Central memory CD8-positive, alpha-beta T cell (primary cell): ENCODE measurements at regions not wholly inside any gene's neighbourhood (a gene's known extent, or its start where the extent isn't known, plus 50 kb on each side); places are given as distances from the start of the nearest gene placed in this dataset.

Experiments used
- ATAC-seq: fragments of 150-1000 bp; cut with Tn5 transposase; replicated peaks from 2 replicates; pipeline ENCODE4 v1.10.0; 2022; ENCODE audit warnings: mild to moderate bottlenecking, moderate FRiP score, moderate number of reproducible peaks; ENCODE audit not compliant: poor library complexity, severe bottlenecking; ENCODE audit errors: extremely low read depth
- DNase-seq, 2 donors: peaks; one replicate each; pipeline ENCODE4 v3.0.0; 2021; ENCODE audit warnings: low spot score in 2 of 2
- H3K27ac Mint-ChIP-seq: one replicate; pipeline ENCODE4 v1.8.0; 2022; ENCODE audit warnings: low read depth, mild to moderate bottlenecking, moderate library complexity, mixed read lengths
- H3K27me3 Mint-ChIP-seq: one replicate; pipeline ENCODE4 v1.8.0; 2022; ENCODE audit warnings: mixed read lengths
- H3K36me3 Mint-ChIP-seq: one replicate; pipeline ENCODE4 v1.8.0; 2022; ENCODE audit warnings: mild to moderate bottlenecking, moderate library complexity, mixed read lengths; ENCODE audit not compliant: insufficient read depth
- H3K4me1 Mint-ChIP-seq: one replicate; pipeline ENCODE4 v1.8.0; 2022; ENCODE audit warnings: mixed read lengths
- H3K4me3 Mint-ChIP-seq: one replicate; pipeline ENCODE4 v1.8.0; 2022; ENCODE audit warnings: mild to moderate bottlenecking, moderate library complexity, mixed read lengths
- H3K9me3 Mint-ChIP-seq: one replicate; pipeline ENCODE4 v1.8.0; 2022; ENCODE audit warnings: mixed read lengths

GRCh38 chr5:99315413-99316183 is 386.8 kb upstream of the CHD1 start:
- DNase-seq (no peak), ATAC-seq (no peak)
- no peak overlapping the region for H3K4me3 Mint-ChIP-seq
- no peaks in the 10 kb centered on the region for H3K27me3 Mint-ChIP-seq
- H3K4me1 Mint-ChIP-seq, result peaks cover 5% of the 10 kb centered on the region
- no peak overlapping the region for H3K27ac Mint-ChIP-seq
- H3K9me3 Mint-ChIP-seq, result peaks cover 10% of the 10 kb centered on the region
- no peaks in the 10 kb centered on the region for H3K36me3 Mint-ChIP-seq

DNA sequence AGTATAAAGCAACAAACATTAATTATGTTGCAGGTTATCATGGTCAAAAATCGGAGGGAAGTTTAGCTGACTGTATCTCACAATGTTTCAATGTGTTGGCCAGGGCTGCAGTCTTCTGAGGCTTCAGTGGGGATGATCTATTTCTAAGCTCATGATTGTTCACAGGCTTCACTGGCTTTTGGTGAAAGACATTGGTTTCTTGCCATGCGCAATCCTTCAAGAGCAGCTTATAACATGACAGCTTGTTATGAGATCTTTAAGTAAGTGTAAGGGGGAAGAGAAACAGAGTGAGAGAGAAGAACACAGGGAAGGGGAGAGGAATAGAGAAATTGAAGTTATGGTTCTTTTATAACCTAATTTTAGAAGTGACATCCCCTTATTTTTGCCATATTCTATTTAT is 385.9 kb upstream of the CHD1 start:
- no peaks in the 10 kb centered on the region for H3K36me3 Mint-ChIP-seq

GRCh38 chr5:99308131-99308530 is 379.3 kb upstream of the CHD1 start:
- H3K4me1 Mint-ChIP-seq, result no peaks in the 10 kb centered on the region
- H3K27me3 Mint-ChIP-seq, result no peaks in the 10 kb centered on the region
- no peak for DNase-seq
- no peaks in the 10 kb centered on the region for H3K36me3 Mint-ChIP-seq
- no peak overlapping the region for H3K27ac Mint-ChIP-seq
- no peak for ATAC-seq
- H3K4me3 Mint-ChIP-seq, result no peak overlapping the region
- H3K9me3 Mint-ChIP-seq, result no peaks in the 10 kb centered on the region

More for the DNA sequence above, 385.9 kb upstream of the CHD1 start:
- Mint-ChIP-seq H3K27ac (no peak overlapping the region), H3K9me3 (peaks cover 10% of the 10 kb centered on the region), H3K4me3 (no peak overlapping the region), H3K4me1 (peaks cover 5% of the 10 kb centered on the region), H3K27me3 (no peaks in the 10 kb centered on the region)
- DNase-seq (no peak), ATAC-seq (no peak)

- DNase-seq, result no peak
- no peaks in the 10 kb centered on the region for H3K27me3 Mint-ChIP-seq
- no peaks in the 10 kb centered on the region for H3K4me1 Mint-ChIP-seq
- H3K36me3 Mint-ChIP-seq, result no peaks in the 10 kb centered on the region
- no peak overlapping the region for H3K27ac Mint-ChIP-seq
- no peak overlapping the region for H3K4me3 Mint-ChIP-seq
- no peak for ATAC-seq
- H3K9me3 Mint-ChIP-seq, result peaks cover 5% of the 10 kb centered on the region
These were observed 376.3 kb upstream of the CHD1 start for GRCh38 chr5:99305045-99305580.

DNA sequence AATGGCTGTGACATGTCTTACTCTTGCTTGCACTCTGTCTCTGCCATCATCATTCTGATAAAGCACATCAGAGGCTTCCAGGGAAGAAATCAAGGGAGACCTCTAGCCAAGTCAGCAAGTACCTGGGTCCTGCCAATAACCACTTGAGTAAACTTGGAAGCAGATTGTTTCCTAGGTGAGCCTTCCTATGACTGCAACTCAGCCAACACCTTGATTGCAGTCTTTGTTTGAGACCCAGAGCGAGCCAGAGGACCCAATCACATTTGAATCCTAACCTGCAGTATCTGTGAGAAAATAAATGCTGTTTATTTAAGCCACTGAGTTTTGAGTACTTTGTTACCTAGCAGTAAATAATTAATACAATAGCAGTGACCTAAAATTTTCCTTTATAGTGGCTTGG is 356.8 kb upstream of the CHD1 start:
- ATAC-seq (no peak), DNase-seq (no peak)
- Mint-ChIP-seq H3K36me3 (no peaks in the 10 kb centered on the region), H3K4me3 (no peak overlapping the region), H3K27ac (no peak overlapping the region), H3K9me3 (no peaks in the 10 kb centered on the region), H3K4me1 (no peaks in the 10 kb centered on the region), H3K27me3 (no peaks in the 10 kb centered on the region)

DNA sequence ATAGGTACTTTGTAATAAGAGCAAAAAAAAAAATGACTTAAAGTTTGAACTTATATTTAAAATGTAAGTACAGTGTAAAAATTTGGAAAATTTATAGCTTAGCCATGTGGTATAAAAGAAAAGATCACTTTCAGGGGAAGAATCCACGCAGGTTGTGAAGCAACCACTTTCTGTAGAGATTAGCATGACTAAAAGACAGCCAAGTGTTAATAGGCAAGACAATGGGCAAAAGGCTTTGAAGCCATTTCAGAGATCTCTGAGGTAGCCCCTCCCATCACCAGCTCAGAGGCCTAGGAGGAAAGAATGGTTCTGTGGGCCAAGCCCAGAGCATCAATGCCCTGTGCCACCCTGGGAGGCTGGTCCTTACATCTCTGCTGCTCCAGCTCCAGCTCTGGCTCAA is 346.3 kb upstream of the CHD1 start:
- Mint-ChIP-seq H3K27ac (no peak overlapping the region), H3K27me3 (no peaks in the 10 kb centered on the region), H3K4me1 (no peaks in the 10 kb centered on the region), H3K4me3 (no peak overlapping the region), H3K36me3 (no peaks in the 10 kb centered on the region), H3K9me3 (peaks cover 13% of the 10 kb centered on the region)
- DNase-seq (no peak), ATAC-seq (no peak)

GRCh38 chr5:99272576-99272975 is 343.8 kb upstream of the CHD1 start:
- Mint-ChIP-seq H3K4me1 (no peaks in the 10 kb centered on the region), H3K4me3 (no peak overlapping the region), H3K9me3 (peaks cover 13% of the 10 kb centered on the region), H3K27me3 (no peaks in the 10 kb centered on the region), H3K27ac (no peak overlapping the region), H3K36me3 (no peaks in the 10 kb centered on the region)
- ATAC-seq (no peak), DNase-seq (no peak)

DNA sequence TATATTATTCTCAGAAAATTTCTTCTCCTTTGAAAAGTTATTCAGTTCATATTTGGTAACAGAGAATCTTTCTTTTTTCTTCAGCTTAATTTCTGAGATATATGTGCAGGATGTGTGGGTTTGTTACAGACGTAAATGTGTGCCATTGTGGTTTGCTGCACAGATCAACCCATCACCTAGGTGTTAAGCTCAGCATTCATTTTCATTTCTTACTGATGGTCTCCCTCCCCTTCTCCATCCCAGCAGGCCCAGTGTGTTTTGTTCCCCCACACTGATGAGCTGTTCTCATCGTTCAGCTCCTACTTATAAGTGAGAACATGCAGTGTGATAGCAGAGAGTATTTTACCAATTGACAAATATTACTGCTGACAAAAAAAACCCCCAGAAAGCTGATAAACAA is 330.0 kb upstream of the CHD1 start:
- Mint-ChIP-seq H3K36me3 (no peaks in the 10 kb centered on the region), H3K9me3 (peaks cover 25% of the 10 kb centered on the region), H3K4me3 (no peak overlapping the region), H3K4me1 (no peaks in the 10 kb centered on the region), H3K27ac (no peak overlapping the region), H3K27me3 (no peaks in the 10 kb centered on the region)
- ATAC-seq (peak; percentile 90), DNase-seq (no peak)

DNA sequence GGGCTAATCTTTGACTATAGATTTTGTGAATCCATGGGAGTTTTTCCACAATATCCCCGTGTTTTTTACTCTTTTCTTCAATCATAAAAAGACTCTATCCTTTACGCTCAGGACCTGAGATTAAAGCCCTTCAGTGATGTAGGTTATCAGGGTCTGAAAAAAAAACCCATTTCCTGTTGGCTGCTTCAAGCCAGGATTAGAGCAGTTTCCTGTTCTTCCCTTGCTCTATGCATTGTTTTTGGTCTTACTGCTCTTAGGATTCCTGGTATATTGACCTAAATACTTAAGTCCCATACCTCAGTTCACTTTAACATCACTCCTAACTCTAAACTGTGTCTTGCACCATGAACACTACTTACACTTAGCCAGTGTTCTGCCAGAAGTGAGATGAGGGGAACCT is 319.3 kb upstream of the CHD1 start:
- Mint-ChIP-seq H3K36me3 (no peaks in the 10 kb centered on the region), H3K4me3 (no peak overlapping the region), H3K9me3 (no peaks in the 10 kb centered on the region), H3K4me1 (peaks cover 5% of the 10 kb centered on the region), H3K27ac (no peak overlapping the region), H3K27me3 (no peaks in the 10 kb centered on the region)
- ATAC-seq, result peak; percentile 32
- no peak for DNase-seq

GRCh38 chr5:99247346-99247745 is 318.5 kb upstream of the CHD1 start:
- Mint-ChIP-seq H3K27ac (no peak overlapping the region), H3K4me3 (no peak overlapping the region), H3K36me3 (no peaks in the 10 kb centered on the region), H3K9me3 (no peaks in the 10 kb centered on the region), H3K27me3 (no peaks in the 10 kb centered on the region), H3K4me1 (peaks cover 5% of the 10 kb centered on the region)
- no peak for ATAC-seq
- DNase-seq, result no peak

DNA sequence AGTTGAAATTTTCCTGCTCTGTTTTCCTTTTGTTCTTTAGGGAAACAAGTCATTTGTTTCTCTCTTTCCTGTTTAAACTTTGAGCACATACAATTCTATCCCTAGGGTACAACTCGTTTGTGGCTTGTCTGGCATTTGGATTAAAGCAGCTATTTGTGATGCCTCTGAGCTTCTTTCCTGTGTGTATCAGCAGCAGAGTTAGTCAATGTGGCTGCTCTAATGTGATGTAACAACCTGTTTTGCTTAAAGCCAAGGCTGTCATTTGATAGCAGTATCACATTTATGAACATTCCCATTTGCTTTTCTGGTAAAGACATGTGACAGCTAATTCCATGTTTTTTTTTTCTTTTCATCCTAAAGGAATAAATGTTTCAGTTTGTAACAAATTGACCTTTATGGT is 314.3 kb upstream of the CHD1 start:
- ATAC-seq, result no peak
- no peak overlapping the region for H3K4me3 Mint-ChIP-seq

DNA sequence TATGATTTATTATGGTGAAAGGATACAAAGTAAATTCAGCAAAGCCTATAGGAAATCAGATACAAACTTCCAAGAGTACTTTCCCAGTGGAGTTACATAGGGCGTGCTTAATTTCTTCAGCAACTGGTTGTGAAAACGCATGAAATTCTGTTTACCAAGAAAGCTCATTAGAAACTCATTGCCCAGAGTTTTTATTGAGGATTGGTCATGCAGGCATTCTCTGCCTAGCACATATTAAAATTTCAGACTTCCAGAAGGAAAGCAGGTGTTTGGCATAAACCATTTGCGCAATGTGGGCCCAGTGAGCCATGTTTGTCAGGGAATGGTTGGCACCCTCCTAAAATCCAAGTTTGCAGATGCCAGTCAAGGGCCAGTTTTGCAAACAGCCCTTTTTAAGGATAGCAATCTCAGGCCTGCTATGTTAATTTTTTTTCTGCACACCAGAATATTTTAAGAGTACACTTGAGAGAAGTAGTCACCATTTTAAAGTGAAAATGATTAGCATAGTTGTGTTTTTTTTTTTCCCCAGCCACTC is 311.1 kb upstream of the CHD1 start:
- DNase-seq (no peak), ATAC-seq (no peak)
- H3K4me3 Mint-ChIP-seq, result no peak overlapping the region
- H3K27me3 Mint-ChIP-seq, result no peaks in the 10 kb centered on the region
- H3K9me3 Mint-ChIP-seq, result peaks cover 7% of the 10 kb centered on the region
- H3K27ac Mint-ChIP-seq, result no peak overlapping the region
- H3K4me1 Mint-ChIP-seq, result no peaks in the 10 kb centered on the region
- H3K36me3 Mint-ChIP-seq, result no peaks in the 10 kb centered on the region

More for the DNA sequence above, 314.3 kb upstream of the CHD1 start:
- H3K27me3 Mint-ChIP-seq, result no peaks in the 10 kb centered on the region
- peaks cover 7% of the 10 kb centered on the region for H3K9me3 Mint-ChIP-seq
- H3K4me1 Mint-ChIP-seq, result peaks cover 3% of the 10 kb centered on the region
- no peaks in the 10 kb centered on the region for H3K36me3 Mint-ChIP-seq
- no peak for DNase-seq
- H3K27ac Mint-ChIP-seq, result no peak overlapping the region

GRCh38 chr5:99191206-99191745 is 262.5 kb upstream of the CHD1 start:
- DNase-seq, result no peak
- Mint-ChIP-seq H3K36me3 (peaks cover 3% of the 10 kb centered on the region), H3K4me1 (peaks cover 7% of the 10 kb centered on the region), H3K27ac (no peak overlapping the region), H3K27me3 (no peaks in the 10 kb centered on the region), H3K4me3 (no peak overlapping the region), H3K9me3 (no peaks in the 10 kb centered on the region)
- ATAC-seq, result no peak
